IMR-90 (cell line): ENCODE measurements at regions not wholly inside any gene's neighbourhood (a gene's known extent, or its start where the extent isn't known, plus 50 kb on each side); places are given as distances from the start of the nearest gene placed in this dataset.
A peak's percentile ranks its signal among the peaks of the same experiment; 100 is the strongest.

Source experiments
- BHLHE40 ChIP-seq: fragments of 150-350 bp; IDR thresholded peaks from 2 replicates; pipeline ENCODE4 v1.6.1; 2016; ENCODE audit warnings: mild to moderate bottlenecking, low read depth, low read length
- CEBPB ChIP-seq: IDR thresholded peaks from 2 replicates; pipeline ENCODE4 v1.6.1; 2012; ENCODE audit warnings: low read depth, low read length, improper control_type of control experiment
- MAFK ChIP-seq: IDR thresholded peaks from 2 replicates; pipeline ENCODE4 v1.6.1; 2012; ENCODE audit warnings: low read depth, low read length, improper control_type of control experiment
- MAZ ChIP-seq: IDR thresholded peaks from 2 replicates; pipeline ENCODE4 v1.6.1; 2012; ENCODE audit warnings: low read depth, mild to moderate bottlenecking, low read length, improper control_type of control experiment, moderate library complexity, borderline replicate concordance
- MXI1 ChIP-seq: IDR thresholded peaks from 2 replicates; pipeline ENCODE4 v1.6.1; 2012; ENCODE audit warnings: low read depth, mild to moderate bottlenecking, low read length, moderate library complexity, borderline replicate concordance
- POLR2A ChIP-seq: IDR thresholded peaks from 2 replicates; pipeline ENCODE4 v1.6.1; 2012; ENCODE audit warnings: mild to moderate bottlenecking, low read depth, low read length
- TF ChIP-seq, protein P1 (sequence below): conservative IDR thresholded peaks from 2 replicates; pipeline ENCODE4 v1.5.1; 2012; ENCODE audit warnings: mild to moderate bottlenecking, low read depth, low read length, improper control_type of control experiment
- TF ChIP-seq, protein P2 (sequence below): fragments of 150-350 bp; IDR thresholded peaks from 2 replicates; pipeline ENCODE4 v1.6.1; 2016; ENCODE audit warnings: low read depth, mild to moderate bottlenecking, low read length, moderate library complexity, borderline replicate concordance

DNA sequence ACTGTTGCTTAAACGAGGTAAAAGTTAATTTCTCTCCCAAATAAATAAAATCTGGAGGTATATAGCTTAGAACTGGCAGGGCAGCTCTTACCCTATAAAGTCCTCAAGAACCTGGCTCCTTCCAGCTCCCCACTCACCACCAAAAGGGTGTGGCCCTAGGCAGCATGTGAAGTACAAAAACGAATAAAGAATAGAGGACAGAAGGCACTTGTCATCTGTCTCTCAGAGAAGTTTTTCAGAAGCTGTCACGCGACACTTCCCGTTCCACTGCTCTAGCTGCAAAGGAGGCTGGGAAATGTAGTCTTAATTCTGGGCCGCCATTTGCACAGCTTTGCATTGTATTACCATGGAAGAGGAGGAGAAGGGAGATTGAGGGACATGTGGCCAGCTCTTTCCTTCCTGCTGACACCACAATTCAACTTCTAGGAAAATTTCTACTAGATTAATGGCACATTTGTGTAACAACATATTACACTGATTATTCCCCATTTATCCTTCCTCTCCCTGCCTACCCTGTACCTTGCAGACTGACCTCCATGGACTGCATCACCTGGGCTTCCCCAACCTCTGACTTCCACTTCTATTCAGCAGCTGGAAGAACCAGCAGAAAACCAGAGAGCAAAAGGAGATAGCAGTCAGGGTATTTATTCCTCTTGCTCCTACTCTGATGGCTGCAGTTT lies 62.2 kb downstream of the CCDC71L start:
- TF ChIP-seq BHLHE40 (peak; percentile 68; the same call in 1 of the 2 replicates), MAFK (no peak), MAZ (no peak), CEBPB (no peak), POLR2A (no peak), MXI1 (no peak)
- TF ChIP-seq, protein P1, sequence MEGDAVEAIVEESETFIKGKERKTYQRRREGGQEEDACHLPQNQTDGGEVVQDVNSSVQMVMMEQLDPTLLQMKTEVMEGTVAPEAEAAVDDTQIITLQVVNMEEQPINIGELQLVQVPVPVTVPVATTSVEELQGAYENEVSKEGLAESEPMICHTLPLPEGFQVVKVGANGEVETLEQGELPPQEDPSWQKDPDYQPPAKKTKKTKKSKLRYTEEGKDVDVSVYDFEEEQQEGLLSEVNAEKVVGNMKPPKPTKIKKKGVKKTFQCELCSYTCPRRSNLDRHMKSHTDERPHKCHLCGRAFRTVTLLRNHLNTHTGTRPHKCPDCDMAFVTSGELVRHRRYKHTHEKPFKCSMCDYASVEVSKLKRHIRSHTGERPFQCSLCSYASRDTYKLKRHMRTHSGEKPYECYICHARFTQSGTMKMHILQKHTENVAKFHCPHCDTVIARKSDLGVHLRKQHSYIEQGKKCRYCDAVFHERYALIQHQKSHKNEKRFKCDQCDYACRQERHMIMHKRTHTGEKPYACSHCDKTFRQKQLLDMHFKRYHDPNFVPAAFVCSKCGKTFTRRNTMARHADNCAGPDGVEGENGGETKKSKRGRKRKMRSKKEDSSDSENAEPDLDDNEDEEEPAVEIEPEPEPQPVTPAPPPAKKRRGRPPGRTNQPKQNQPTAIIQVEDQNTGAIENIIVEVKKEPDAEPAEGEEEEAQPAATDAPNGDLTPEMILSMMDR, result no peak
- TF ChIP-seq, protein P2, sequence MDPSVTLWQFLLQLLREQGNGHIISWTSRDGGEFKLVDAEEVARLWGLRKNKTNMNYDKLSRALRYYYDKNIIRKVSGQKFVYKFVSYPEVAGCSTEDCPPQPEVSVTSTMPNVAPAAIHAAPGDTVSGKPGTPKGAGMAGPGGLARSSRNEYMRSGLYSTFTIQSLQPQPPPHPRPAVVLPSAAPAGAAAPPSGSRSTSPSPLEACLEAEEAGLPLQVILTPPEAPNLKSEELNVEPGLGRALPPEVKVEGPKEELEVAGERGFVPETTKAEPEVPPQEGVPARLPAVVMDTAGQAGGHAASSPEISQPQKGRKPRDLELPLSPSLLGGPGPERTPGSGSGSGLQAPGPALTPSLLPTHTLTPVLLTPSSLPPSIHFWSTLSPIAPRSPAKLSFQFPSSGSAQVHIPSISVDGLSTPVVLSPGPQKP, result no peak
